ENCODE measurements at regions not wholly inside any gene's neighbourhood (a gene's known extent, or its start where the extent isn't known, plus 50 kb on each side); places are given as distances from the start of the nearest gene placed in this dataset.

- Histone ChIP-seq H3K4me3 (no peak overlapping the region), H3K27me3 (no peaks in the 10 kb centered on the region), H3K36me3 (no peaks in the 10 kb centered on the region), H3K9me3 (no peaks in the 10 kb centered on the region), H3K4me1 (peaks cover 0 to 4% of the 10 kb centered on the region in 2 donors), H3K27ac (no peak overlapping the region)
- intact Hi-C loops (cut with DNase I; ENCODE audit: low total_unique reads) (no loop called here), in situ Hi-C loops (cut with MboI; ENCODE audit: low sequenced_read_pairs in 4 of 4) (no loop called here)
- TF ChIP-seq, protein P1, sequence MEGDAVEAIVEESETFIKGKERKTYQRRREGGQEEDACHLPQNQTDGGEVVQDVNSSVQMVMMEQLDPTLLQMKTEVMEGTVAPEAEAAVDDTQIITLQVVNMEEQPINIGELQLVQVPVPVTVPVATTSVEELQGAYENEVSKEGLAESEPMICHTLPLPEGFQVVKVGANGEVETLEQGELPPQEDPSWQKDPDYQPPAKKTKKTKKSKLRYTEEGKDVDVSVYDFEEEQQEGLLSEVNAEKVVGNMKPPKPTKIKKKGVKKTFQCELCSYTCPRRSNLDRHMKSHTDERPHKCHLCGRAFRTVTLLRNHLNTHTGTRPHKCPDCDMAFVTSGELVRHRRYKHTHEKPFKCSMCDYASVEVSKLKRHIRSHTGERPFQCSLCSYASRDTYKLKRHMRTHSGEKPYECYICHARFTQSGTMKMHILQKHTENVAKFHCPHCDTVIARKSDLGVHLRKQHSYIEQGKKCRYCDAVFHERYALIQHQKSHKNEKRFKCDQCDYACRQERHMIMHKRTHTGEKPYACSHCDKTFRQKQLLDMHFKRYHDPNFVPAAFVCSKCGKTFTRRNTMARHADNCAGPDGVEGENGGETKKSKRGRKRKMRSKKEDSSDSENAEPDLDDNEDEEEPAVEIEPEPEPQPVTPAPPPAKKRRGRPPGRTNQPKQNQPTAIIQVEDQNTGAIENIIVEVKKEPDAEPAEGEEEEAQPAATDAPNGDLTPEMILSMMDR (IDR thresholded peaks at IDR 0.05 in 4 of 5, conservative IDR thresholded peaks at IDR 0.05 in 1 of 5) = no peak
- no peak for TF ChIP-seq POLR2A (IDR thresholded peaks at IDR 0.05)
- ATAC-seq (no peak), DNase-seq (no peak)
These were observed 221.7 kb upstream of the XYLT1 start for GRCh38 chr16:17692484-17692883.

DNA sequence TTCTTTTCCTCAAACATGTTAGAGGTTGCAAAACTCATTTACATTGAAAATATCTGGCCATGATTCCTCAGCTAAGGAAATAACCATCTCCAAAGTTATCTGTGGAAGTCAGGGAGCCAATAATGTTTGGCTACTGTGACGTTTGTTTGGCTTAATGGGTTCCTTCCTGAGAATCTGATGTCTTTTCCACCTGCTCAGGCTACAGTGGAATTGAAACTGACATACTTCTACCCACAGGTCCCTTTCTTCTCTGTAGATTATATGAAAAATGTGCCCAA lies 221.1 kb upstream of the XYLT1 start:
- TF ChIP-seq POLR2A (IDR thresholded peaks at IDR 0.05) = no peak
- TF ChIP-seq, protein P1 (IDR thresholded peaks at IDR 0.05 in 4 of 5, conservative IDR thresholded peaks at IDR 0.05 in 1 of 5) = no peak
- Histone ChIP-seq H3K4me3 (no peak overlapping the region), H3K4me1 (peaks cover 0 to 4% of the 10 kb centered on the region in 2 donors), H3K9me3 (no peaks in the 10 kb centered on the region), H3K27me3 (no peaks in the 10 kb centered on the region), H3K27ac (no peak overlapping the region), H3K36me3 (no peaks in the 10 kb centered on the region)
- intact Hi-C loops (cut with DNase I; ENCODE audit: low total_unique reads) = no loop called here
- no peak for DNase-seq
- ATAC-seq = no peak
- in situ Hi-C loops (cut with MboI; ENCODE audit: low sequenced_read_pairs in 4 of 4) = no loop called here

DNA sequence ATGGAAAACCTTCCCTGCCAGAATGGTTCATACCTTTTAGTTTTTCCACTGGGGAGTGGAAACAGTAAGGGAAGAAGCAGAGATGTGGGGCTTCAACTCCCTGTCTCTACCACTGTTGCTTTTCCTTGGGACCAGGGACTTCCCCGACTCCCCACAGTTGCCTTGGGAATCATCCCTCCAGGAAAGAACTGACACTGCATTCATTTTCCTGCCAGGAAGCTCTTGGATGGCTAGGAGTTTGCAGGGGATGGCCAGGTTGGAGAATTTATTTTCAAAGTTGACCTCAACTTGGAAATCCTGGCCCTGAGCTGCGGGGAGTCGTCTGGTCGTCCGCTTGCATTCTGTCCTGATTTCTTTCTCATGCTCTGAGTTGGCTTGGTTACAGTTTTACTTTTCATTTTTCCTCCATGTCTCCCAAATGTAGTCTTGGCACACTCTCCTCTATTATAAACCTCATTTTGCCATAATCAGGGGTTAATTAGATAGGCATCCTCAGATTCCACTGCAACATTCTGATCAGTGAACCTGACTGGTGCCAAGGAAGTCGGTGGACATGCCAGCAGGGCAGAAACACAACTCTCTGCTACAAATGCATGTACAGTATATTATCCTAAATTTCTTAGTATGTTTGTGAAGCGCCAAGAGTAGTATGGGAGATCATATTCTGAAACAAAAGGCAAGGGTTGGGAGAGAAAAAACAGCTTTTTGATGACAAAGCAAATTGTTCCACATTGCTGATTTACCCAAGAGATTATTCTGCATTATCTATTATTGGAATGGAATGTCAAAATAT lies 220.5 kb upstream of the XYLT1 start:
- Histone ChIP-seq H3K4me1 (peaks cover 0 to 4% of the 10 kb centered on the region in 2 donors), H3K4me3 (no peak overlapping the region), H3K27ac (no peak overlapping the region), H3K36me3 (no peaks in the 10 kb centered on the region), H3K9me3 (no peaks in the 10 kb centered on the region), H3K27me3 (no peaks in the 10 kb centered on the region)
- intact Hi-C loops (cut with DNase I; ENCODE audit: low total_unique reads) (no loop called here), in situ Hi-C loops (cut with MboI; ENCODE audit: low sequenced_read_pairs in 4 of 4) (no loop called here)
- DNase-seq (no peak), ATAC-seq (no peak)
- TF ChIP-seq, protein P1 (IDR thresholded peaks at IDR 0.05 in 4 of 5, conservative IDR thresholded peaks at IDR 0.05 in 1 of 5) = no peak
- TF ChIP-seq POLR2A (IDR thresholded peaks at IDR 0.05) = no peak

GRCh38 chr16:17685447-17685846 lies 214.7 kb upstream of the XYLT1 start:
- in situ Hi-C loops (cut with MboI; ENCODE audit: low sequenced_read_pairs in 4 of 4) = no loop called here
- TF ChIP-seq POLR2A (IDR thresholded peaks at IDR 0.05) = no peak
- TF ChIP-seq, protein P1 (IDR thresholded peaks at IDR 0.05 in 4 of 5, conservative IDR thresholded peaks at IDR 0.05 in 1 of 5) = no peak
- peaks cover 0 to under 1% (median 0%) of the 10 kb centered on the region in 3 donors for H3K9me3 ChIP-seq
- peaks cover 0 to 2% of the 10 kb centered on the region in 2 donors for H3K4me1 ChIP-seq
- DNase-seq = no peak
- no peak for ATAC-seq
- intact Hi-C loops (cut with DNase I; ENCODE audit: low total_unique reads) = no loop called here
- no peak overlapping the region for H3K27ac ChIP-seq
- no peaks in the 10 kb centered on the region for H3K36me3 ChIP-seq
- no peak overlapping the region for H3K4me3 ChIP-seq
- H3K27me3 ChIP-seq = no peaks in the 10 kb centered on the region

GRCh38 chr16:17683281-17683680 lies 212.5 kb upstream of the XYLT1 start:
- intact Hi-C loops (cut with DNase I; ENCODE audit: low total_unique reads) (no loop called here), in situ Hi-C loops (cut with MboI; ENCODE audit: low sequenced_read_pairs in 4 of 4) (no loop called here)
- Histone ChIP-seq H3K9me3 (peaks cover 0 to 3% (median 0%) of the 10 kb centered on the region in 3 donors), H3K4me3 (no peak overlapping the region), H3K27me3 (no peaks in the 10 kb centered on the region), H3K4me1 (no peaks in the 10 kb centered on the region), H3K27ac (no peak overlapping the region), H3K36me3 (no peaks in the 10 kb centered on the region)
- ATAC-seq (no peak), DNase-seq (no peak)
- no peak for TF ChIP-seq POLR2A (IDR thresholded peaks at IDR 0.05)
- TF ChIP-seq, protein P1 (IDR thresholded peaks at IDR 0.05 in 4 of 5, conservative IDR thresholded peaks at IDR 0.05 in 1 of 5) = no peak
